HG03565 (cell line): ENCODE measurements at regions not wholly inside any gene's neighbourhood (a gene's known extent, or its start where the extent isn't known, plus 50 kb on each side); places are given as distances from the start of the nearest gene placed in this dataset.
"Not testable (repeated sequence)": the region's sequence is repeated elsewhere in the genome, so short reads cannot be mapped to it uniquely, and the experiment has no call there.

Source experiments
- ATAC-seq: cut with Tn5 transposase; IDR thresholded peaks from one replicate; pipeline ENCODE4 v1.9.1; 2021; ENCODE audit warnings: mild to moderate bottlenecking, moderate library complexity; ENCODE audit not compliant: unreplicated experiment

DNA sequence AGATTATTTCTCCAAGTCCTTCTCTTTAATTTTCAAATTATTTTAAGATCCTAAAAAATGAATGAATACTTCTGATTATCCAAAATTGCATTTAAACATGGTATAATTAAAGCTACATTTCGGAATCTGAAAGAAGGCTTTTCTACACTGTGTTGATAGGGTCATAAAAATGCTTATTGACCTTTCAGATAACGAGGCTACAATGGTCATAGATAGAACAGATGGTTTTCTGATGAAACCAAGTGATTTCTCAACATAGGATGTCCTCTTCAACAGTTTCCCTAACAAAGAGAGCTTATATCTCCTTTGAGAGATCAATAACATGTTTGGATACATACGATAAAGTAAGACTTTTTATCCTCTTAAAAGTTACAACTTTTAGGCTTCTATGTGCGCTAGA lies 201.1 kb downstream of the PTH2R start:
- ATAC-seq = no peak

DNA sequence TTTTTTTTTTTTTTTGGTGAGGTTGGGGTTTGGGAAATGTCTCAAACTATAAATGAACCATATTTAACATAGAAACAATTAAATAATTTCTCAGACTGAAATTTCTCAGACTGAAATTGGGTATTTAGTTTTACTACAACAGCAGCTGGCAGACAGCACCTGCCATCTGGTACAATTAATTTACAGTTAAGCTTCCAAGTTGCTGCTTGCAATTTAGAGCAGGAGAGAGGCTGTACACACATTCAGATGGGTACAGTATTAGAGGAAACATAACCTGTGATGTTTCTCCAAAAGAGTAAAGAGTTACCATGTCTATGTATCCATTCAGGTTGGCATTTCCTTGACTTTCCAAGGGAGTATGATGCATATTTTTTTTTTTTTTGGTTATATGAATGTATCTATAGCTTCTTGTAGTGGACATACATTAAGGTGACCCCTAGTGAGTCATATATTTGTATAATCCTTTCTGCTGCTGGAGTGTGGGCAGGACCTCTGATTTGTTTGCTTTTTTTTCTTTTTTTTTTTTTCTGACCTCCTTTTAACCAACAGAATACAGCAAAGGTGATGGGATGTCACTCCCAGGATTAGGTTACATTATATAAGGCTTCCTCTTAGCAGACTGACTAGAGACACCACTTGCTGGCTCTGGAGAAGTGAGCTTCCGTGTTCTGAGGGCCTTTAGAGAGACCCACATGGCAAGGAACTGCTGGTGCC lies 201.7 kb downstream of the PTH2R start:
- ATAC-seq = no peak

DNA sequence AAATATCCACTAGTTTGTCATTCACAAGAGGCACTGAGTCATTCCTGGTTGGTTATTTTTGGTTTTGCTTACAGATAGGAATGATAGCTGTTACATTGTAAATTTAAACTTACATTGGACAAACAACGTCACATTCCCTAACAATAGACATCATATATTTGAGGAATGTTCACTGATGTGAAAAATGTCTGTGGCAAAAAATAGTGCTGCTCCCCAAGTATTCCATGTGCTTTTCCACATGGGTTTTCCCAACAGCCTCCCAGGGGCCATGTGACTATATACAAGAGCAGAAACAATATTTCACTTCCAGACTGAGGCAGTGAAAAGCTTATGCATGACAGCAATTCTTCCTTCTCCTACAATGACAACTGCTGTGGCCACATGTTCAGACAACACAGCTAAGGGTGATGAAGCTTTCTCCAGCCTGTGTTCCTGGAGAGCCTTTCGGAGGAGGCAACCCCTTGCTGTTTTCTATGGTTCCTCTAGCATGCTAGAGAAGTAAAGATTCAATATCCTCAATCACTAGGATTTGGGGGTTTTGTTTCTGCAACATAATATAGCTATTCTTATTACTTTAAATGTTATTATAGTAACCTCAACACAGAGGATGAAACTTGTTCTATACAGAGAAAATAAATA lies 202.7 kb downstream of the PTH2R start:
- no peak for ATAC-seq

GRCh38 chr2:208615675-208616074 lies 209.1 kb downstream of the PTH2R start:
- ATAC-seq = not testable (repeated sequence)

GRCh38 chr2:208618220-208618619 lies 211.6 kb downstream of the PTH2R start:
- no peak for ATAC-seq

- no peak for ATAC-seq
Observed at GRCh38 chr2:208619993-208620392, 213.4 kb downstream of the PTH2R start.

DNA sequence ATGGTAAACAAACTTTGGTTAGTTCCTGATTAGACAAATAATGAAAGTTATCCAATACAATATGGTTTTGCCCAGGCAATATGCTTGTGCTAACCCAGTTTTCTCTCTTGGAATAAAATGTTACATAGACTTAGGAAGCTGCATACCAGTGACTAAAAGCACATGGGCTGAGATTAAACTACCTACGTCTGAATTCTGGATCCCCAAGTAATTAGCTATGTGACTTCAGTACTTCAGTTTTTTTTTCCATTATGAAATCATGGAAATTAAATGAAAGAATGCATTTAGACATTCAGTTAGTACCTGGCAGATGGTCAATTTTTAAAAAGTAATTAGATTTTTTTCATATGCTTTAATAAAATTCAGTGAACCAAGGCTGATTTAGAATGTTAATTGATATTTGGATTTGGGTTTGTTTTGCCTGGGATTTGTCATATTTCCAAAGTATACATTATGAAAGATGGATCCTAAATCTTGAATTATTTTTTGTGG lies 213.9 kb downstream of the PTH2R start:
- ATAC-seq = no peak

DNA sequence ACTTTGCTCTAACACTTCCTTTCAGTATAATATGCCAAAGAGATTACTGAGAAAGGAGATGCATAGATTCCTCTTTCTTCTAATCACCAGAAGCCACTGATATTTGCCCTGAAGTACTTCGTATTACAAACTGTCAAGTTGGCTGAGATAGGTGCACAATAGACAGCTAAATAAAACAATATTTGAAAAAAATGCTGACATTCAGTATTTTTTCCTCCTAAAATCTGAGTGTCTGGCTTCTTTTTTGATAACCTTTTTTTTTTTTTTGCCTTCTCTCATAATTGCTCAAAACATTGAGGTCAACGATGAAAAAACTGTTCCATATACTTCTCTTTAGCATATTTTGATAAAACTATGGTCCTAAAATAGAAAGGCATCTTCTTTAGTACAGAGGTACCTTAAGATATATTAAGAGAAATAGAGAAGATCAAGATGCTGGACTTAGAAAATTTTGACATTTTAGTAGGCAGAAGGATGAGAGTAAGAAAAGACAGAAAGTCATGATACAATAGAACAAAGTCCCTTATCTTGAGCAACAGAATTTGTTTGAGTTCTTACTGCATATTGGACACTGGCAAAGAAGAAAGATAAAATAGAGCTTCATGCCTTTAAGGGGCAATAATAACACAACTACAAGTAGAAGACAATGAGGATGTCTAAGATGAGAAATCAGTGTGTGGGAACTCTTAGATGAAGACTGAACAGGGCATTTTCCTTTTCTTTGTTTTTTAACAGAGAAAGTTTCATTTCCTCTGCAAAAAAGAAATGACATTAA lies 220.7 kb downstream of the PTH2R start:
- ATAC-seq = no peak

DNA sequence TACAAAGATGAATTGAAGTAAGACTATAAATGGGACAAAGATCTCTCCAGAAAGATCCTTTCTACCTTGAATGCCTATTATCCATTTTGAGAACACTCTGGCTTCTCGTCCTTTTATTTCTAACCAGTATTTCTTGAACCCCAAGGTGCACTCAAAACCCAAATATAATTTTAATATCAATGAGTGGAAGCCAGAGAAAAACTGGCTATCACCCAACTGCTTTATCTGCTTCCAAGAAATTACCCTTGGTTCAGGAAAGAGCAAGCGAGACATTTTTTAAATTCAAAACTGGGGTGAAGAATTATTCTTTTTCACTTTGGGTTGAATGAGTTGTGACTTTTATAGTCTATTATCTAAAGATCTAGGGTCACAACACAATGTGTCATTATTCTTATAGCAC lies 221.3 kb downstream of the PTH2R start:
- ATAC-seq = no peak

GRCh38 chr2:208638059-208638458 lies 231.5 kb downstream of the PTH2R start:
- ATAC-seq = no peak

GRCh38 chr2:208642125-208642779 lies 235.7 kb downstream of the PTH2R start:
- ATAC-seq = no peak

DNA sequence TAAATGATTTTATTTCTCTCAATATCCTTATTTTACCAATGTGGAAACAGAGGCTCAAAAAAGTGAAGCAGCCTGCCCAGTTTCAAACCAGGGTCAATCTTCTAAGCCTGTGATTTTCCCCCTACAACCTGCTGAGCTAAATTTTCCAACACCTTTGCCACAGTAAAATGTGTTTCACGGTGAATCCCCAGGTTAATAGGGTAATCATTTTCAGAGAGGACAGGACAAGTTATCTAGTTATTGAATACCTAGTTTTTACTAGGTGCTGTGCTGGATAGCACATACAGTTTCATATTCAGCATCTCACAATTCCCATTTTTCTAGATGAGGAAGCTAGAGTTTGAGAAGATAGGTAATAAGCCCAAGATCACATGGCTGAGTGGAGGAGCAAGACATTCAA lies 236.6 kb downstream of the PTH2R start:
- ATAC-seq = no peak

- ATAC-seq = no peak
Observed at GRCh38 chr2:208645226-208645625, 238.6 kb downstream of the PTH2R start.

GRCh38 chr2:208648368-208648767 lies 241.8 kb downstream of the PTH2R start:
- ATAC-seq = no peak

GRCh38 chr2:208653383-208653782 lies 246.8 kb downstream of the PTH2R start:
- no peak for ATAC-seq

GRCh38 chr2:208654056-208654455 lies 247.5 kb downstream of the PTH2R start:
- ATAC-seq = no peak

DNA sequence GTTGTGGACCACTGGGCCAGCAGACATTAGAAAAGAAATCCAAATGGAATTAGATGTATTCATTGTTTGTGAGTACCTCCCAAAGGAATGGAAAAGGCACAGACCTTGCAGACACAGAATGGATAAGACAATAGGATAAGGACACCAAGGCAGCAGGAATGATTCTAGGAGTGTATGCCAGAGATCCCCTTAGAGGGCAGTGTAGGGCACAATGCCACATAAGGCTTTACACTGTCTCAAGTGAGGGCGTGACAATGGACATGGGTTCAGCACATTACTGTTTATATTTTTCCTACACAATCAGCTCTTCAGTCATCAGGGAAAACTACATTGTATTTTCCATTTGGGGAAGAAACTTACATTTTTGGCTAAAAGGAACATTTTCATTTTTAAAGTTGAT lies 250.9 kb downstream of the PTH2R start:
- ATAC-seq = no peak

DNA sequence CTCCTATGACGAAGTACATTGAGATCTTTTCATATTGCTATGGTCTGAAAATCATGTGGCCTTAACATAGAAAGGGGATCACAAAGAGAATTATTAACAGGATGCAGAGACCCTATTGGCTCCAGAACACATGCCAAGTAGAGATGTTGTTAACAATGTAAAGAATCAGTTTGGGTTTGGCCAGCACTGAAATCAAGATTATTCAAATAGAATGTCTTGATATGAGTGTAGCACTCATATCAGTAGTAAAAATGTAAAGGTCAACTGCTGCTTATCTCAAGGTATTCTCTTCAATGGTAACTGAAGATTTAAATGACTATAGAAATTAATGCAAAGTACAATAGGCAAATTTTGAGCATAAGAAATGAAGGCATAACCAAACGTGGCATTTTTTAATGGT lies 262.8 kb downstream of the PTH2R start:
- ATAC-seq = peak; percentile 42

- no peak for ATAC-seq
Observed at GRCh38 chr2:208671284-208671683, 264.7 kb downstream of the PTH2R start.

- no peak for ATAC-seq
Observed at GRCh38 chr2:208671886-208672680, 265.5 kb downstream of the PTH2R start.
